Mesenchymal stem cell (in vitro differentiated cells and primary cell): ENCODE measurements at regions not wholly inside any gene's neighbourhood (a gene's known extent, or its start where the extent isn't known, plus 50 kb on each side); places are given as distances from the start of the nearest gene placed in this dataset.

Source experiments
- DNase-seq: peaks from one replicate; pipeline ENCODE4 v3.0.0-alpha.2; 2013
- H2AFZ ChIP-seq: one replicate; pipeline ENCODE4 v1.6.1; 2013; ENCODE audit warnings: low read depth, mild to moderate bottlenecking, control low read depth, inconsistent platforms, low read length, moderate library complexity
- H2AK5ac ChIP-seq: 2 replicates; pipeline ENCODE4 v1.6.1; 2013; ENCODE audit warnings: low read length, moderate library complexity, mild to moderate bottlenecking, inconsistent platforms; ENCODE audit not compliant: severe bottlenecking
- H2BK120ac ChIP-seq: one replicate; pipeline ENCODE4 v1.6.1; 2013; ENCODE audit warnings: low read depth, mild to moderate bottlenecking, inconsistent platforms, low read length, moderate library complexity
- H2BK12ac ChIP-seq, 2 experiments: one replicate each; pipeline ENCODE4 v1.6.1; 2013; ENCODE audit warnings: inconsistent platforms in 2 of 2, low read length in 2 of 2, mild to moderate bottlenecking in 2 of 2, moderate library complexity in 2 of 2, control low read depth in 1 of 2
- H2BK15ac ChIP-seq: one replicate; pipeline ENCODE4 v1.6.1; 2013; ENCODE audit warnings: mild to moderate bottlenecking, low read depth, inconsistent platforms; ENCODE audit not compliant: poor library complexity, severe bottlenecking
- H2BK5ac ChIP-seq: 2 replicates; pipeline ENCODE4 v1.6.1; 2013; ENCODE audit warnings: low read depth, mild to moderate bottlenecking, low read length, control low read depth, inconsistent platforms; ENCODE audit not compliant: poor library complexity, severe bottlenecking
- H3K14ac ChIP-seq, 2 experiments: one replicate each; pipeline ENCODE4 v1.6.1; 2013; ENCODE audit warnings: inconsistent platforms in 2 of 2, low read length in 2 of 2, control low read depth in 1 of 2, mild to moderate bottlenecking in 1 of 2, moderate library complexity in 1 of 2
- H3K18ac ChIP-seq, 2 experiments: one replicate each; pipeline ENCODE4 v1.6.1; 2013; ENCODE audit warnings: inconsistent platforms in 2 of 2, low read length in 2 of 2, control low read depth in 1 of 2, low read depth in 1 of 2, mild to moderate bottlenecking in 1 of 2
- H3K23ac ChIP-seq, 2 experiments: one replicate each; pipeline ENCODE4 v1.6.1; 2013; ENCODE audit warnings: inconsistent platforms in 2 of 2, low read length in 2 of 2, mild to moderate bottlenecking in 2 of 2, moderate library complexity in 2 of 2, control low read depth in 1 of 2
- H3K27ac ChIP-seq: 2 replicates; pipeline ENCODE4 v1.5.1; 2013; ENCODE audit warnings: mild to moderate bottlenecking, moderate library complexity, low read length, control low read depth, inconsistent platforms; ENCODE audit not compliant: poor library complexity, severe bottlenecking
- H3K27me3 ChIP-seq, 2 experiments: 2 replicates each; pipeline versions ENCODE4 v1.6.1 to v1.7.0; 2013; ENCODE audit warnings: low read length in 2 of 2, mild to moderate bottlenecking in 2 of 2, moderate library complexity in 2 of 2, control low read depth in 1 of 2, inconsistent platforms in 1 of 2; ENCODE audit not compliant: control insufficient read depth in 1 of 2, insufficient read depth in 1 of 2
- H3K36me3 ChIP-seq, 2 experiments: 2 replicates each; pipeline versions ENCODE4 v1.6.1 to v1.7.0; 2013; ENCODE audit warnings: low read length in 2 of 2, control low read depth in 1 of 2, inconsistent platforms in 1 of 2, low read depth in 1 of 2, mild to moderate bottlenecking in 1 of 2; ENCODE audit not compliant: insufficient read depth in 2 of 2, control insufficient read depth in 1 of 2
- H3K4ac ChIP-seq, 2 experiments: one replicate each; pipeline ENCODE4 v1.6.1; 2013; ENCODE audit warnings: inconsistent platforms in 2 of 2, low read length in 2 of 2, mild to moderate bottlenecking in 2 of 2, moderate library complexity in 2 of 2, control low read depth in 1 of 2, low read depth in 1 of 2
- H3K4me1 ChIP-seq: 2 replicates; pipeline ENCODE4 v1.6.1; 2013; ENCODE audit warnings: low read depth, low read length, control low read depth; ENCODE audit not compliant: control insufficient read depth, insufficient read depth
- H3K4me2 ChIP-seq: 2 replicates; pipeline ENCODE4 v1.6.1; 2013; ENCODE audit warnings: low read length, mild to moderate bottlenecking, inconsistent platforms; ENCODE audit not compliant: poor library complexity, severe bottlenecking
- H3K4me3 ChIP-seq, 2 experiments: 2 replicates each; pipeline versions ENCODE4 v1.5.1 to v1.7.0; 2013; ENCODE audit warnings: low read length in 2 of 2, mild to moderate bottlenecking in 2 of 2, control low read depth in 1 of 2, low read depth in 1 of 2; ENCODE audit not compliant: insufficient read depth in 1 of 2
- H3K79me1 ChIP-seq: replicated peaks from 2 replicates; pipeline ENCODE4 v1.6.1; 2013; ENCODE audit warnings: mild to moderate bottlenecking, control low read depth, low read length, inconsistent platforms; ENCODE audit not compliant: poor library complexity, severe bottlenecking
- H3K9ac ChIP-seq: 2 replicates; pipeline ENCODE4 v1.7.0; 2013; ENCODE audit warnings: mild to moderate bottlenecking, low read length, moderate library complexity
- H3K9me3 ChIP-seq: 2 replicates; pipeline ENCODE4 v1.7.0; 2013; ENCODE audit warnings: mild to moderate bottlenecking, low read length; ENCODE audit not compliant: control insufficient read depth
- H4K8ac ChIP-seq: one replicate; pipeline ENCODE4 v1.6.1; 2013; ENCODE audit warnings: inconsistent platforms, mild to moderate bottlenecking, low read length, moderate library complexity
- H4K91ac ChIP-seq: one replicate; pipeline ENCODE4 v1.6.1; 2013; ENCODE audit warnings: mild to moderate bottlenecking, low read length, inconsistent platforms
- WGBS: methylation state at CpG from one replicate; pipeline ENCODE4 v1.1.7; 2013; ENCODE audit warnings: mixed read lengths; 5-methylcytosine and 5-hydroxymethylcytosine counted together

- Histone ChIP-seq H3K27ac (peak overlapping the region; percentile 26), H3K23ac (no peak overlapping the region), H3K4ac (no peak overlapping the region), H3K36me3 (no peaks in the 10 kb centered on the region), H3K18ac (no peak overlapping the region), H2BK120ac (no peak overlapping the region), H2AK5ac (no peak overlapping the region), H2AFZ (no peak overlapping the region), H2BK12ac (no peak overlapping the region), H3K4me2 (no peak overlapping the region), H4K91ac (no peak overlapping the region), H4K8ac (no peak overlapping the region), H3K4me1 (no peaks in the 10 kb centered on the region), H3K79me1 (no peaks in the 10 kb centered on the region), H3K4me3 (no peak overlapping the region), H3K9me3 (no peaks in the 10 kb centered on the region), H2BK5ac (no peak overlapping the region), H3K27me3 (no peaks in the 10 kb centered on the region), H3K9ac (no peak overlapping the region), H3K14ac (no peak overlapping the region), H2BK15ac (no peak overlapping the region)
- DNase-seq, result peak; percentile 39
- no CpG with 5 or more reads among the region's 1 CpG for WGBS
Observed at GRCh38 chr1:195899762-195900352, 708.4 kb downstream of the KCNT2 start.

- no peak for DNase-seq
- Histone ChIP-seq H2AFZ (no peak overlapping the region), H2AK5ac (no peak overlapping the region), H2BK5ac (no peak overlapping the region), H3K36me3 (no peaks in the 10 kb centered on the region), H3K4me3 (no peak overlapping the region), H3K23ac (no peak overlapping the region), H3K18ac (no peak overlapping the region), H3K9me3 (no peaks in the 10 kb centered on the region), H3K4me2 (no peak overlapping the region), H3K79me1 (no peaks in the 10 kb centered on the region), H2BK12ac (no peak overlapping the region), H3K27ac (no peak overlapping the region), H2BK15ac (no peak overlapping the region), H3K14ac (no peak overlapping the region), H3K27me3 (no peaks in the 10 kb centered on the region), H3K4me1 (no peaks in the 10 kb centered on the region), H3K9ac (no peak overlapping the region), H4K8ac (no peak overlapping the region), H2BK120ac (no peak overlapping the region), H4K91ac (no peak overlapping the region), H3K4ac (no peak overlapping the region)
- 55% methylated on average over 2 of the region's 2 CpGs for WGBS
Observed at GRCh38 chr1:195898924-195899323, 709.3 kb downstream of the KCNT2 start.

GRCh38 chr1:195898373-195898772 is 709.9 kb downstream of the KCNT2 start:
- Histone ChIP-seq H3K4ac (no peak overlapping the region), H4K91ac (no peak overlapping the region), H3K9ac (no peak overlapping the region), H4K8ac (no peak overlapping the region), H3K79me1 (no peaks in the 10 kb centered on the region), H2AK5ac (no peak overlapping the region), H2AFZ (no peak overlapping the region), H3K18ac (no peak overlapping the region), H2BK5ac (no peak overlapping the region), H3K27ac (no peak overlapping the region), H3K36me3 (no peaks in the 10 kb centered on the region), H3K4me1 (no peaks in the 10 kb centered on the region), H3K9me3 (no peaks in the 10 kb centered on the region), H3K27me3 (no peaks in the 10 kb centered on the region), H3K4me2 (no peak overlapping the region), H3K23ac (no peak overlapping the region), H2BK12ac (no peak overlapping the region), H2BK15ac (no peak overlapping the region), H2BK120ac (no peak overlapping the region), H3K14ac (no peak overlapping the region), H3K4me3 (no peak overlapping the region)
- no peak for DNase-seq
- 96% methylated on average over 1 of the region's 3 CpGs for WGBS

- Histone ChIP-seq H3K18ac (no peak overlapping the region), H3K4me1 (no peaks in the 10 kb centered on the region), H2BK12ac (no peak overlapping the region), H2BK5ac (no peak overlapping the region), H2AFZ (no peak overlapping the region), H2BK15ac (no peak overlapping the region), H3K4me2 (no peak overlapping the region), H3K27me3 (no peaks in the 10 kb centered on the region), H3K27ac (no peak overlapping the region), H3K14ac (no peak overlapping the region), H3K9ac (no peak overlapping the region), H3K4me3 (no peak overlapping the region), H3K36me3 (no peaks in the 10 kb centered on the region), H2BK120ac (no peak overlapping the region), H2AK5ac (no peak overlapping the region), H4K8ac (no peak overlapping the region), H3K4ac (no peak overlapping the region), H3K79me1 (no peaks in the 10 kb centered on the region), H3K9me3 (no peaks in the 10 kb centered on the region), H4K91ac (no peak overlapping the region), H3K23ac (no peak overlapping the region)
- DNase-seq, result no peak
- 92% methylated on average over 6 of the region's 6 CpGs for whole genome bisulfite sequencing
Observed at GRCh38 chr1:195897076-195897475, 711.2 kb downstream of the KCNT2 start.
